ENCODE measurements at regions not wholly inside any gene's neighbourhood (a gene's known extent, or its start where the extent isn't known, plus 50 kb on each side); places are given as distances from the start of the nearest gene placed in this dataset.
A peak's percentile ranks its signal among the peaks of the same experiment; 100 is the strongest.

DNA sequence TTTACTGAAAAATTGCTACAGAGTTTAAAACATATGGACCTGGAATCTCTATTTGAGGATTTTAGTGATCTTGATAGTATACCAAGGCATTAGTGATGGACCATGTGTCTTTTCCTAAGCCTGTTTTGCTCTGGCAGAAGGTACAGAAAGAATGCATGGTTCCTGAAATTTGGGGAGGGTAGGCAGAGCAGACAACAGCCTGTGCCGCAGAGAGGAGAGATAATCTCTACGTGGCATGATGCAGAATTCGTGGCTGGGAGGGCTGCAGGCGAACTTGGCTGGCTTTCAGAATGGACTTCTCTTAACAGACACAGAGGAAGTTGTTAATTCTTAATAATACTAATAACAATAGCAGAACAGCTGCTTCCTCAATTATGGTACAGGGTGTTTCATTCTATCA is 137.5 kb upstream of the FOXB1 start:
- no peak for DNase-seq (ENCODE audit: low read depth)
- no peak overlapping the region for H3K4me3 ChIP-seq (ENCODE audit: low read depth, low read length)
- no peak for TF ChIP-seq CTCF (IDR thresholded peaks at IDR 0.05; ENCODE audit: control insufficient read depth, extremely low read depth, insufficient read depth)

- no peak for TF ChIP-seq CTCF (IDR thresholded peaks at IDR 0.05; ENCODE audit: control insufficient read depth, extremely low read depth, insufficient read depth)
- H3K4me3 ChIP-seq (ENCODE audit: low read depth, low read length) = no peak overlapping the region
- DNase-seq (ENCODE audit: low read depth) = peak; percentile 62
These were observed 141.6 kb upstream of the FOXB1 start for GRCh38 chr15:59862191-59863155.

GRCh38 chr15:59847968-59848367 is 156.1 kb upstream of the FOXB1 start:
- no peak for DNase-seq (ENCODE audit: low read depth)
- H3K4me3 ChIP-seq (ENCODE audit: low read depth, low read length) = no peak overlapping the region
- TF ChIP-seq CTCF (IDR thresholded peaks at IDR 0.05; ENCODE audit: control insufficient read depth, extremely low read depth, insufficient read depth) = no peak

DNA sequence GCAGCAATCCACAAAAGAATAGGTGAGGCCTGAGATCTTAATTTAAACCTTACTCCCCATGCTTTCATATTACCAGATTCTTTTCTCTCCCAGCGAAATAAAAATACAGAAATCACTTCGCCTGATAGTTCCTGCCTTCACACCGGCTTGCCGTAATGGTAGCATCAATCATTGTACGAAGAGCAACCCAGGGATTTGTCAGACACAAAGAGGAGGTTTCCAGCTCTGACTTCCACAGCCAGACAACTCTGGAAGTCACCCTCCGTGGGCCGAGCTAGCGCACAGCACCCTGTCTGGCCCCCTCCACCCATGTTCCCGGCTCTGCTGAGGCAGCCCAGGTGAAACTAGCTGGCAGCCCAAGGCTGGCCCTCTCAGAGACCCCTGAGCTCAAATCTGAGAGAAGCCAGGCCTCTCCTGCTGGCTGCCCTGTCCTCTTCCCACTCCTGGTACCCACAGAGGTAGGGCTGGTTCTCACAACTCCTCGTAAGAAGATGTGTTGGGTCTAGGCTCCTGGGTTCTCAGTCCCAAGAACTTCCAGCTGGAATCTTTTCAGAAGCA is 156.9 kb upstream of the BNIP2 start:
- DNase-seq (ENCODE audit: low read depth) = no peak
- no peak for TF ChIP-seq CTCF (IDR thresholded peaks at IDR 0.05; ENCODE audit: control insufficient read depth, extremely low read depth, insufficient read depth)
- H3K4me3 ChIP-seq (ENCODE audit: low read depth, low read length) = no peak overlapping the region

DNA sequence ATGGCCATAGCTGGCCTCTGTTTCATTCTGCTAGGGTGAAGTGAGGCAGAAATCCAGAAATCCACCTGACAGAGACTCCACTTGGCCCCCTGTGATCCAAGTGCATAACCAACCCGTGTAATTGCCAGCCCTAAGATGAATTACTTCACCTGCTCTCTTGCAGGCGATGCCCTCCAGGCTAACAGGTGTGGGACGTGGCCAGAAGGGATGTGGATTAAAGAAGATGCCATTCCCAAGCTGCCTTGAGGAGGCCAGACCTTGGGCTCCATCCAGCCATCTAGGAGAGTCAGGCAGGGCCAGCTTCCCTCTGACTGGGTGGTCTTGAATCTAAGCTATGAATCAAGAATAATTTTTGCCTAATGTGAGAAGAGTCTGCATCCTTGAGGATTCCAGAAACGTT is 154.5 kb upstream of the BNIP2 start:
- no peak for DNase-seq (ENCODE audit: low read depth)
- TF ChIP-seq CTCF (IDR thresholded peaks at IDR 0.05; ENCODE audit: control insufficient read depth, extremely low read depth, insufficient read depth) = no peak
- H3K4me3 ChIP-seq (ENCODE audit: low read depth, low read length) = no peak overlapping the region

GRCh38 chr15:59841036-59841435 is 151.9 kb upstream of the BNIP2 start:
- DNase-seq (ENCODE audit: low read depth) = no peak
- no peak for TF ChIP-seq CTCF (IDR thresholded peaks at IDR 0.05; ENCODE audit: control insufficient read depth, extremely low read depth, insufficient read depth)
- H3K4me3 ChIP-seq (ENCODE audit: low read depth, low read length) = no peak overlapping the region
